GM12864 (cell line): ENCODE measurements at regions not wholly inside any gene's neighbourhood (a gene's known extent, or its start where the extent isn't known, plus 50 kb on each side); places are given as distances from the start of the nearest gene placed in this dataset.

Experiments
- DNase-seq: peaks from one replicate; pipeline ENCODE4 v3.0.0-alpha.2; 2011; ENCODE audit warnings: low read depth
- H3K4me3 ChIP-seq: 2 replicates; pipeline ENCODE4 v1.5.1; 2011; ENCODE audit warnings: mild to moderate bottlenecking, low read depth, low read length, control low read depth
- CTCF ChIP-seq: IDR thresholded peaks from 2 replicates; pipeline ENCODE4 v1.5.1; 2011; ENCODE audit warnings: low read depth, mild to moderate bottlenecking, moderate library complexity, low read length, control low read depth, inconsistent platforms; ENCODE audit errors: missing control alignments

- DNase-seq: no peak
- no peak for TF ChIP-seq CTCF
- no peak overlapping the region for H3K4me3 ChIP-seq
These were observed 220.8 kb upstream of the PHYHIPL start for GRCh38 chr10:58955615-58956014.

- H3K4me3 ChIP-seq: no peak overlapping the region
- no peak for TF ChIP-seq CTCF
- DNase-seq: no peak
These were observed 219.5 kb upstream of the PHYHIPL start for GRCh38 chr10:58956926-58957325.

- no peak overlapping the region for H3K4me3 ChIP-seq
- no peak for DNase-seq
- no peak for TF ChIP-seq CTCF
These were observed 218.9 kb upstream of the PHYHIPL start for GRCh38 chr10:58957517-58957916.

GRCh38 chr10:58963101-58963534 lies 213.3 kb upstream of the PHYHIPL start:
- no peak overlapping the region for H3K4me3 ChIP-seq

GRCh38 chr10:58963723-58964124 lies 212.7 kb upstream of the PHYHIPL start:
- DNase-seq: no peak
- no peak for TF ChIP-seq CTCF
- no peak overlapping the region for H3K4me3 ChIP-seq

More at GRCh38 chr10:58963101-58963534, 213.3 kb upstream of the PHYHIPL start:
- no peak for DNase-seq
- peak; percentile 51 for TF ChIP-seq CTCF

GRCh38 chr10:58965855-58966254 lies 210.6 kb upstream of the PHYHIPL start:
- H3K4me3 ChIP-seq: no peak overlapping the region
- TF ChIP-seq CTCF: no peak
- DNase-seq: no peak

- no peak overlapping the region for H3K4me3 ChIP-seq
- no peak for TF ChIP-seq CTCF
- DNase-seq: no peak
These were observed 208.7 kb upstream of the PHYHIPL start for GRCh38 chr10:58967551-58968388.
